ENCODE measurements at regions not wholly inside any gene's neighbourhood (a gene's known extent, or its start where the extent isn't known, plus 50 kb on each side); places are given as distances from the start of the nearest gene placed in this dataset.

GRCh38 chr5:110329955-110330525, 396.4 kb downstream of the TMEM232 start (continued):
- TF ChIP-seq, protein P1, sequence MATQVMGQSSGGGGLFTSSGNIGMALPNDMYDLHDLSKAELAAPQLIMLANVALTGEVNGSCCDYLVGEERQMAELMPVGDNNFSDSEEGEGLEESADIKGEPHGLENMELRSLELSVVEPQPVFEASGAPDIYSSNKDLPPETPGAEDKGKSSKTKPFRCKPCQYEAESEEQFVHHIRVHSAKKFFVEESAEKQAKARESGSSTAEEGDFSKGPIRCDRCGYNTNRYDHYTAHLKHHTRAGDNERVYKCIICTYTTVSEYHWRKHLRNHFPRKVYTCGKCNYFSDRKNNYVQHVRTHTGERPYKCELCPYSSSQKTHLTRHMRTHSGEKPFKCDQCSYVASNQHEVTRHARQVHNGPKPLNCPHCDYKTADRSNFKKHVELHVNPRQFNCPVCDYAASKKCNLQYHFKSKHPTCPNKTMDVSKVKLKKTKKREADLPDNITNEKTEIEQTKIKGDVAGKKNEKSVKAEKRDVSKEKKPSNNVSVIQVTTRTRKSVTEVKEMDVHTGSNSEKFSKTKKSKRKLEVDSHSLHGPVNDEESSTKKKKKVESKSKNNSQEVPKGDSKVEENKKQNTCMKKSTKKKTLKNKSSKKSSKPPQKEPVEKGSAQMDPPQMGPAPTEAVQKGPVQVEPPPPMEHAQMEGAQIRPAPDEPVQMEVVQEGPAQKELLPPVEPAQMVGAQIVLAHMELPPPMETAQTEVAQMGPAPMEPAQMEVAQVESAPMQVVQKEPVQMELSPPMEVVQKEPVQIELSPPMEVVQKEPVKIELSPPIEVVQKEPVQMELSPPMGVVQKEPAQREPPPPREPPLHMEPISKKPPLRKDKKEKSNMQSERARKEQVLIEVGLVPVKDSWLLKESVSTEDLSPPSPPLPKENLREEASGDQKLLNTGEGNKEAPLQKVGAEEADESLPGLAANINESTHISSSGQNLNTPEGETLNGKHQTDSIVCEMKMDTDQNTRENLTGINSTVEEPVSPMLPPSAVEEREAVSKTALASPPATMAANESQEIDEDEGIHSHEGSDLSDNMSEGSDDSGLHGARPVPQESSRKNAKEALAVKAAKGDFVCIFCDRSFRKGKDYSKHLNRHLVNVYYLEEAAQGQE (IDR thresholded peaks at IDR 0.05; ENCODE audit: unreplicated experiment), result no peak
- no peak for TF ChIP-seq JUNB (IDR thresholded peaks at IDR 0.05; ENCODE audit: unreplicated experiment)
- no peak for TF ChIP-seq EZH2phosphoT487 (IDR thresholded peaks at IDR 0.05; ENCODE audit: unreplicated experiment)

DNA sequence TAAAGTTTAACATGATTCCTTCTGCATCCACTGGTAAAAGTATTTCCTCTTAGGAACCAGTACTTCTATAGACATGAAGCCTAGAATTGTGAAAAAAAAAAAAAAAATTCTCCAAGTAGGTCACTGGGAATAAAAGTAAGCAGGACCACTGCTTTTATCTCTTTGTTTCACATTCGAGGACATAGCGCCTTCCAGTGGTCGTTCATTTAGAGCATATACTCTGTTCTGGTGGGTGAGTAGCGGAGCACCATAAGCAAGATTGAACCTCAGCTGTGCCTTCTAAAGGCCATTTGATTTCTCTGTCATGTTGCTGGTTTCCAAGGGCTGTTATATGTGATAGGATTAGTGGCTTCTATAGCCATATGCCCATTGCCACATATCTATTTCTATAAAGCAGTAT, 393.1 kb downstream of the TMEM232 start:
- Histone ChIP-seq H4K20me1 (replicated peaks; ENCODE audit: insufficient read depth) (no peaks in the 10 kb centered on the region), H3F3A (replicated peaks; ENCODE audit: low read depth) (no peaks in the 10 kb centered on the region), H3K4me3 (no peak overlapping the region), H3K4me1 (ENCODE audit: insufficient read depth) (no peaks in the 10 kb centered on the region), H3K4me2 (no peak overlapping the region), H3K79me2 (replicated peaks; ENCODE audit: insufficient read depth) (no peaks in the 10 kb centered on the region), H3K27me3 (ENCODE audit: insufficient read depth) (no peaks in the 10 kb centered on the region), H3K9me2 (ENCODE audit: insufficient read depth) (no peaks in the 10 kb centered on the region), H3K36me3 (ENCODE audit: insufficient read depth) (no peaks in the 10 kb centered on the region), H3K27ac (ENCODE audit: low read depth) (no peak overlapping the region), H2AFZ (no peak overlapping the region)
- DNase-seq (ENCODE audit: low spot score) (peak; percentile 86), ATAC-seq (peak; percentile 92)
- peaks cover 2% of the 10 kb centered on the region for H3K27me3 Mint-ChIP-seq (ENCODE audit: insufficient read depth, low read depth, poor library complexity)
- H3K4me1 Mint-ChIP-seq, result no peaks in the 10 kb centered on the region
- no peaks in the 10 kb centered on the region for H3K36me3 Mint-ChIP-seq (ENCODE audit: low read depth)
- no peaks in the 10 kb centered on the region for H3K9me3 Mint-ChIP-seq
- TF ChIP-seq ZNF462 (CRISPR knock-in tag; IDR thresholded peaks at IDR 0.05), result no peak
- peak; percentile 76 to 91 for TF ChIP-seq CTCF (conservative IDR thresholded peaks at IDR 0.05; ENCODE audit: low read depth in 2 of 2)
- H3K4me3 Mint-ChIP-seq, result no peak overlapping the region
- no peak overlapping the region for H3K27ac Mint-ChIP-seq

Measured in GM23338 (cell line).